ENCODE measurements at regions not wholly inside any gene's neighbourhood (a gene's known extent, or its start where the extent isn't known, plus 50 kb on each side); places are given as distances from the start of the nearest gene placed in this dataset.

- no peak for TF ChIP-seq CTCF (IDR thresholded peaks at IDR 0.05; ENCODE audit: extremely low read depth, insufficient read depth, missing control alignments)
- no peak for DNase-seq (ENCODE audit: low spot score)
- in situ Hi-C loops (cut with MboI; ENCODE audit: low pct_unique_long_range_greater_than_20kb, low sequenced_read_pairs, unreplicated experiment): no loop called here
Observed at GRCh38 chrX:99602107-99602506, 808.0 kb downstream of the PCDH19 start.

DNA sequence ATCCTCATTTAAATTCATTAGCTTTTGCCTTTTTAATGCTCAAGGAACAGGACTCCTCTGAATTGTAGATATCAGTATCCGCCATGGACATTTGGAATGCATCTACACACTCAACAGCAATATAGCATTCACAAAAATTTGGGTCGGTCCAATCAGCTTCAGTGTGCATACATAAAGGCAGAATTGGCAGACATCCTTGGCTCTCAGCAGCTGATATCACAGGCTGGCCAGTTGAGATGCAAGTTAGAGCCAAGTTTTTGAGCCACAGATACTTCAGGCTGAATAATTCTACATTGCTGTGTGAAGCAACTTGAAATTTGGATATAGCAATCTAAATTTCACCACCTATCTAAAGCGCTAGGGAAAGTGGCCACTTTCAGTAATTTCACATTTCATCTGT, 821.1 kb downstream of the PCDH19 start:
- TF ChIP-seq CTCF (IDR thresholded peaks at IDR 0.05; ENCODE audit: extremely low read depth, insufficient read depth, missing control alignments): no peak
- in situ Hi-C loops (cut with MboI; ENCODE audit: low pct_unique_long_range_greater_than_20kb, low sequenced_read_pairs, unreplicated experiment): no loop called here
- DNase-seq (ENCODE audit: low spot score): no peak

- DNase-seq (ENCODE audit: low spot score): no peak
- no peak for TF ChIP-seq CTCF (IDR thresholded peaks at IDR 0.05; ENCODE audit: extremely low read depth, insufficient read depth, missing control alignments)
- in situ Hi-C loops (cut with MboI; ENCODE audit: low pct_unique_long_range_greater_than_20kb, low sequenced_read_pairs, unreplicated experiment): no loop called here
Observed at GRCh38 chrX:99572711-99573110, 837.4 kb downstream of the PCDH19 start.

GRCh38 chrX:99549381-99549780, 860.7 kb downstream of the PCDH19 start:
- in situ Hi-C loops (cut with MboI; ENCODE audit: low pct_unique_long_range_greater_than_20kb, low sequenced_read_pairs, unreplicated experiment): no loop called here
- no peak for DNase-seq (ENCODE audit: low spot score)

DNA sequence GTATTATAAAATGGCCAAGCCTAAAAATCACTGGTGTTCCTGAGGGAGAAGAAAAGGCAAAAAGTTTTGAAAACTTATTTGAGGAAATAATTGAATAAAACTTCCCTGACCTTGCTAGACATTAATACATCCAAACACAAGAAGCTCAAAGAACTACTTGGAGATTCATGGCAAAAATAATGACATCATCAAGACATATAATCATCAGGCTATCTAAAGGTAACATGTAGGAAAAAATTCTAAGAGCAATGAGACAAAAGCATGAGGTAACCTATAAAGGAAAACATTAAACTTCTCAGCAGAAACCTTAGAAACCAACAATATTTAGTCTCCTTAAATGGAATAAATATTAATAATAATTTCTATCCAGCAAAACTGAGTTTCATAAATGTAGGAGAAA, 887.6 kb downstream of the PCDH19 start:
- no peak for DNase-seq (ENCODE audit: low spot score)
- in situ Hi-C loops (cut with MboI; ENCODE audit: low pct_unique_long_range_greater_than_20kb, low sequenced_read_pairs, unreplicated experiment): no loop called here
- TF ChIP-seq CTCF (IDR thresholded peaks at IDR 0.05; ENCODE audit: extremely low read depth, insufficient read depth, missing control alignments): no peak

More at GRCh38 chrX:99549381-99549780, 860.7 kb downstream of the PCDH19 start:
- TF ChIP-seq CTCF (IDR thresholded peaks at IDR 0.05; ENCODE audit: extremely low read depth, insufficient read depth, missing control alignments): no peak

DNA sequence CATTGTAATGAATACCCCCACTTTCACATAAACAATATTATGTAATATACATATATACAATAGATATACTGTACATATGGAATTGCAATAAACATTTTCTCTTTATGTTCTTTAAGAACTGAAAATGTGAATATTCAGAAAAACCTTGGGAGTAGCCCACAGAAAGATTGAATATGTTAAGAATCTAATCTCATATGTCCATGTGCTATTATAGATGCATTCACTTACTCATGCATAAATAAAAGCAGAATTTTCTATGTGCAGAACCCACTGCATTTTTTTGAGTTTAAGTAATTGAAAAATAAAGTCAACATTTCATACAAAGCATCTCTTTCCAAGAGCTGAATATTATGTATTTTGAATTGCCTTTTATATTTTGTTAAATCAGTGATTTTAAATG, 902.3 kb downstream of the PCDH19 start:
- in situ Hi-C loops (cut with MboI; ENCODE audit: low pct_unique_long_range_greater_than_20kb, low sequenced_read_pairs, unreplicated experiment): no loop called here
- no peak for TF ChIP-seq CTCF (IDR thresholded peaks at IDR 0.05; ENCODE audit: extremely low read depth, insufficient read depth, missing control alignments)

GRCh38 chrX:99495453-99495852, 914.6 kb downstream of the PCDH19 start:
- TF ChIP-seq CTCF (IDR thresholded peaks at IDR 0.05; ENCODE audit: extremely low read depth, insufficient read depth, missing control alignments): no peak
- in situ Hi-C loops (cut with MboI; ENCODE audit: low pct_unique_long_range_greater_than_20kb, low sequenced_read_pairs, unreplicated experiment): no loop called here

More for the DNA sequence above, 902.3 kb downstream of the PCDH19 start:
- DNase-seq (ENCODE audit: low spot score): no peak

More at GRCh38 chrX:99495453-99495852, 914.6 kb downstream of the PCDH19 start:
- no peak for DNase-seq (ENCODE audit: low spot score)

All from GM13977 (cell line).